GM10266 (cell line): ENCODE measurements at regions not wholly inside any gene's neighbourhood (a gene's known extent, or its start where the extent isn't known, plus 50 kb on each side); places are given as distances from the start of the nearest gene placed in this dataset.
"Not testable (repeated sequence)": the region's sequence is repeated elsewhere in the genome, so short reads cannot be mapped to it uniquely, and the experiment has no call there.

ENCODE experiments used
- DNase-seq: peaks from one replicate; pipeline ENCODE4 v3.0.0; 2012; ENCODE audit errors: extremely low spot score
- CTCF ChIP-seq: IDR thresholded peaks from 2 replicates; pipeline ENCODE4 v1.5.1; 2012; ENCODE audit warnings: mild to moderate bottlenecking, low read depth; ENCODE audit not compliant: control insufficient read depth, insufficient read depth; ENCODE audit errors: missing control alignments

DNA sequence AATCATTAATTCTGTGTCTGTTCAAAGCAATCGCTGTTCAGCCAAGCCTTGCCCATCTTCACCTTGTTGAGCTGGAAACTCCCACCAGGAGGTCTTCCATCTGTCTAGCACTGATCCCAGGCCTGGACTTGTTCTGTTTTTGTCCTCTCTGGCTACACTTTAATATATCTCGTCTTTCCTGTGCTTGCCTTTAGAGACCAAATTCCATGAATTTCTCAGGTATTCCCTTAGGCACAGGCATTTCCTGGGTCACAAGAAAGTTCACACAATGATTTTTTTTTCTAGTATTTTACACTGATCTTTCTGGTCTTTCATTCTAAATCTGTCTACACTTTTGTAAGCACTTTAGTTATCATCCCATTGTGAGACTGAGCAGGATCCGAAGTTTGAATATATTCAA is 116.4 kb upstream of the CCND2 start:
- no peak for DNase-seq
- no peak for TF ChIP-seq CTCF

DNA sequence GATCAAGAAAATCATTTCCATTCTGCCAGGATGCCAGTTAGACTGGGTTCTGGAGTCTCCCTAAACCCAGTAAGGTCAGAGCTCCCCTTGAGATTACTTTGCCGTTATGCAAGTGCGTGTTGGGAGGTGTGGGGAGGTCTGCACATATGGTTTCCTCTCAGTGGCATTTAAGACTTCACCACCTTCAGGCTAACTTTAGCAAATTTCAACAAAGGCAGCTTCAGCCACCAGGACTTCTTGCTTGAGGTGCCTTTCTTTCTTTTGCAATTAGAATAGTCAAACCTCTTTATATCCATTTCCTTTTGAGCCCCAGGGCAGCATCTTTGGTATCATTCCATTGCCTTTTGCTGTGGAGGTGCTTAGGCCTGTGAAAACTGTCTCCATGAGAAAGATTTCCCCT is 117.2 kb upstream of the CCND2 start:
- no peak for TF ChIP-seq CTCF
- no peak for DNase-seq

DNA sequence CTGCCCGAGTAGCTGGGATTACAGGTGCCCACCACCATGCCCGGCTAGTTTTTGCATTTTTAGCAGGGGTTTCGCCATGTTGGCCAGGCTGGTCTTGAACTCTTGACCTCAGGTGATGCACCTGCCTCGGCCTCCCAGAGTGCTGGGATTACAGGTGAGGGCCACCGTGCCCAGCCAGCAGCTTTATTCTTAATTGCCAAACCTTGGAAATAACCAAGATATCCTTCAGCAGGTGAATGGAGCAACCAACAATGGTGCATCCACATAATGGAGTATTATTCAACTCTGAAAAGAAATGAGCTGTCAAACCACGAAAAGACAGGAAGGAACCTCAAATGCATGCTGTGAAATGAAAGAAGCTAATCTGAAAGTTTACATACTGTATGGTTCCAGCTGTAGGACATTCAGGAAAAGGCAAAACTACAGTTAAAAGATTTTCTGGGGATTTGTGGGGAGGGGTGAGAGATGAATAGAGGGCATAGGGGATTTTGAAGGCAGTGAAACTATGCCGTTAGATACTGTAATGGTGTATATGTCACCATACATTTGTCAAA is 118.8 kb upstream of the CCND2 start:
- no peak for TF ChIP-seq CTCF

GRCh38 chr12:4153343-4153892 is 120.1 kb upstream of the CCND2 start:
- peak; percentile 74 for DNase-seq
- TF ChIP-seq CTCF = no peak

More for the DNA sequence above, 118.8 kb upstream of the CCND2 start:
- no peak for DNase-seq

DNA sequence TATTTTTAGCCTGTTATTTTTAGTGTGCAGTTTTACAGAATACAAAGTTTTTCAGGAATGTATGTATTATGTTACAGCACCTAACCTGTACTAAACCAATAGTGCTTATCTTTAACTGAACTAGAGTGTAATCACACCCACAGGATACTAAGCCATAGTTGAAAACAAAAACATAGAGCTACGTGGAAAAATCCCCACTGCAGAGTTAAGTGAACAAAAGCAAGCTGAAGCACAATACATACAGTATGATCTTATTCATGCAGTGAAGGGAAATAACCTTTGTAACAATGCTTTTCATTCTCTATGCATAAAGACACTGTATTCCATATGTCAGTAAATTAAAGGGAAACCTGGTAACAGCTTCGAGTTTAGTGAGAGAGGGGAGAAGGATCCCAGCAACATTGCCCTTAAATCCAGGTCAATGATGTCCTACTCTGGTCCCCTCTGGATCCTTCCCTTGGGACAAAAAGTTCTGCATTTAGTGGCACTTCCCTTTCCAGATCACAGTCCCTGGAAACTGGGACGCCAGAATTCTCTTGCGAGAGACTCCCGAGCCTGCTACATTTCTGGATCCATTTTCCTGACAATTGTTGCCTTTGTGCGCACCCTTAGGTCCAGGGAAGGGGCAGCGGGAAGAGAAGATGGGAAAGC is 121.3 kb upstream of the CCND2 start:
- TF ChIP-seq CTCF = no peak
- no peak for DNase-seq

DNA sequence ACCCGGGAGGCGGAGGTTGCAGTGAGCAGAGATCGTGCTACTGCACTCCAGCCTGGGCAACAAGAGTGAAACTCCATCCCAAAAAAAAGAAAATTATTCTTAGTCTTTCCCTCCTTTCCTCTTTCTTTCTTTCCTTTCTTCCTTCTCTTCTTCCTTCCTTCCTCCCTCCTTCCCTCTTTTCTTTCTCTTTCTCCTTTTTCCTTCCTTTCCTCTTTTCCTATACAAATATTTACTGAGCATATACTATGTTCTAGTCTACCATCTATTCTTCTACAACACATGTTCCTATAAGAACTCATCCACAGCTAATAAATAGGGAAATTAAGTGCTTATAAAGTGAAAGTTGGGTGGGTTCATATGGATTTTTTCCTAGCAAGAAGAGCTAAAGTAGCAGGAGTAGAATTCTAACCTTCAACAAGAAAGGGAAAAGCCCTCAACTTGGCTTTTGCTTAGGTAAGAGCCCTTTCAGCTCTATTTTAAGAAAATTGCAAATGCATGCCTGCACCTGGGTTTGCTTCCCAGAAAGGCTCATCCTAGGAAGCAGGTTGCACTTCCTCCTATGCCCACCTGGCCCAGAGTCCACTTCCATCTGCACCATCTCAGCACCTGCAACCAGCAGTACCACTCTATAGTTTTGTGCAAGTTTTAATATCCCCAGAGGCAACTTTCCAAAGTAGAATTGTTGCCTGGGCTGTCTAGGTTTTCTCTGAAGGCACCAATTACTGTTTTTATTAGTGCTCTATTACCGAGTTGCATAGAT is 122.0 kb upstream of the CCND2 start:
- no peak for DNase-seq
- no peak for TF ChIP-seq CTCF

DNA sequence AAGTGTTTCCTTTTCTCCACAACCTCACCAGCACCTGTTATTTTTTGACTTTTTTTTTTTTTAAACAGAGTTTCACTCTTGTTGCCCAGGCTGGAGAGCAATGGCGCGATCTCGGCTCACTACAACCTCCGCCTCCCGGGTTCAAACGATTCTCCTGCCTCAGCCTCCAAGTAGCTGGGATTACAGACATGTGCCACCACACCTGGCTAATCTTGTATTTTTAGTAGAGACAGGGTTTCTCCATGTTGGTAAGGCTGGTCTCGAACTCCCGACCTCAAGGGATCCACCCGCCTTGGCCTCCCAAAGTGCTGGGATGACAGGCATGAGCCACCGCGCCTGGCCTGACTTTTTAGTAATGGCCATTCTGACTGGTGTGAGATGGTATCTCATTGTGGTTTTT is 123.2 kb upstream of the CCND2 start:
- not testable (repeated sequence) for DNase-seq
